ENCODE measurements at regions not wholly inside any gene's neighbourhood (a gene's known extent, or its start where the extent isn't known, plus 50 kb on each side); places are given as distances from the start of the nearest gene placed in this dataset.

DNA sequence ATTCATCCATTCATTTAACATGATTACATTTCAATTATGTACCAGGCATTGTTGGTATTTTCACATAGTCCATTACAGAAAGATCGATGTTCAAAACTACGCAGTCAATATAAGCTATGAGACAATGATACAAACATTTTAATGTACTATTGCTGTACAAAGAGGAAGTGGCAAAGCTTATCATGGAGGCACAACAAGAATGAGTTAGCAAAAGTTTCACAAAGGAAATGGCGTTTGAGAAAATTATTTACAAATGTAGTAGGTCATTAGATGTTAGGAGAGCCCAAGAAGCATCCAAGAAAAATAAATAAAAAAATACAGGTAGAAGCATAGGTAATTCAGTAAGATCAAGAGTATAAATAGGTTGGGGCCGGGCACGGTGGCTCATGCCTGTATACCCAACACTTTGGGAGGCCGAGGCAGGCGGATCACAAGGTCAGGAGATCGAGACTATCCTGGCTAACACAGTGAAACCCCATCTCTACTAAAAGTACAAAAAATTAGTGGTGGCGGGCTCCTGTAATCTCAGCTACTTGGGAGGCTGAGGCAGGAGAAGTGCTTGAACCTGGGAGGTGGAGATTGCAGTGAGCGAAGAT is 1730.8 kb upstream of the CELF4 start:
- POLR2A ChIA-PET (ENCODE audit: partially characterized antibody): no interaction called here
- Mint-ChIP-seq H3K4me1 (no peaks in the 10 kb centered on the region), H3K27me3 (no peaks in the 10 kb centered on the region), H3K36me3 (no peaks in the 10 kb centered on the region), H3K4me3 (no peak overlapping the region), H3K9me3 (peaks cover 0 to 5% (median 2%) of the 10 kb centered on the region in 8 donors), H3K27ac (no peak overlapping the region)
- CTCF ChIA-PET (ENCODE audit: partially characterized antibody): no interaction called here
- Histone ChIP-seq H3K27me3 (ENCODE audit: insufficient read depth, low read length) (no peaks in the 10 kb centered on the region), H3K4me1 (ENCODE audit: insufficient read depth, low read length) (no peaks in the 10 kb centered on the region), H3K27ac (ENCODE audit: low read depth, low read length) (no peak overlapping the region), H3K9me3 (ENCODE audit: control insufficient read depth in 1 of 2, low read length in 2 of 2) (no peaks in the 10 kb centered on the region), H3K4me3 (ENCODE audit: low read length in 2 of 2) (no peak overlapping the region), H3K36me3 (ENCODE audit: insufficient read depth, low read length) (no peaks in the 10 kb centered on the region)
- intact Hi-C loops (cut with micrococcal nuclease): no loop called here
- DNase-seq: no peak

DNA sequence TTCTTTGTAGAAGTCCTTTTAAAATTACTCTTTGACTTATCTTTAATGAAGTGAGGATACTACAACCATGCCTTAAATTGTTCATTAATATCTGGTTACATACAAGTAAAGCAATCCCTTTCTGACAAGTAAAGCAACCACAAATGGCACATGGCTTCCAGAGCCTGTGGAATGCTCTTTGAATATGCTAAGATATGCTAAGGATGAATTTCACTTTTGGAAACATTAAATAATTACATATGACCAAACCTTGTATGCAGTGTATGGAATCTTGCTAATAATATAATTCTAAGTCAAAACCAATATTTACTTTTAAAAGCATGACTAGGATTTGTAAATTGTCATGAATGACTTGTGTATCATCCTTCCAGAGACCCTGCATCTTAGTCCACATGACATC is 1711.2 kb upstream of the CELF4 start:
- POLR2A ChIA-PET (ENCODE audit: partially characterized antibody): no interaction called here
- Histone ChIP-seq H3K27ac (ENCODE audit: low read depth, low read length) (no peak overlapping the region), H3K27me3 (ENCODE audit: insufficient read depth, low read length) (no peaks in the 10 kb centered on the region), H3K4me1 (ENCODE audit: insufficient read depth, low read length) (no peaks in the 10 kb centered on the region), H3K36me3 (ENCODE audit: insufficient read depth, low read length) (no peaks in the 10 kb centered on the region), H3K9me3 (ENCODE audit: control insufficient read depth in 1 of 2, low read length in 2 of 2) (no peaks in the 10 kb centered on the region), H3K4me3 (ENCODE audit: low read length in 2 of 2) (no peak overlapping the region)
- Mint-ChIP-seq H3K27ac (no peak overlapping the region), H3K4me3 (no peak overlapping the region), H3K9me3 (peaks cover 0 to 11% (median 6%) of the 10 kb centered on the region in 8 donors), H3K4me1 (no peaks in the 10 kb centered on the region), H3K27me3 (no peaks in the 10 kb centered on the region), H3K36me3 (no peaks in the 10 kb centered on the region)
- CTCF ChIA-PET (ENCODE audit: partially characterized antibody): no interaction called here
- intact Hi-C loops (cut with micrococcal nuclease): no loop called here
- DNase-seq: no peak

DNA sequence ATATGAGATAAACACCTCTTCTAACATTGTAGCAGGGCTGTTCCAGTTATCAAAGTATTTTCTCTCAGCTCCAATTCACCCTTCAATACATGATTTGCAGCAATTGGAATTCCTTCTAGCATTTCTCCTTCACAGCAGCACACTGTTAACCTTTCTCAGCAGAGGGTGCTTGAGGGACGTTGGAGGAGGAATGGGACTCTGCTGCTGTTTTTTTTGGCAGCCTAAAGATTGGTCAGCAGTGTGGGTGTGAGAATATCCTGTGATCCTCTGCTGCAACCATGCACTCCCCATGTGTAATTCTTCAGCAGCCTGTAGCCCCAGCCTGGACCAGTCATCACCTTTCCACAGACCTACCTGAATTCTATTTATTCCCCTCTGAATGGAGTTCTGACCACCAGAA is 1708.9 kb upstream of the CELF4 start:
- no peaks in the 10 kb centered on the region for H3K9me3 ChIP-seq (ENCODE audit: control insufficient read depth in 1 of 2, low read length in 2 of 2)
- POLR2A ChIA-PET (ENCODE audit: partially characterized antibody): no interaction called here
- DNase-seq: no peak
- no peaks in the 10 kb centered on the region for H3K4me1 ChIP-seq (ENCODE audit: insufficient read depth, low read length)
- no peaks in the 10 kb centered on the region for H3K4me1 Mint-ChIP-seq
- H3K36me3 ChIP-seq (ENCODE audit: insufficient read depth, low read length): no peaks in the 10 kb centered on the region
- no peak overlapping the region for H3K4me3 ChIP-seq (ENCODE audit: low read length in 2 of 2)
- no peaks in the 10 kb centered on the region for H3K27me3 Mint-ChIP-seq
- no peaks in the 10 kb centered on the region for H3K36me3 Mint-ChIP-seq
- H3K27ac ChIP-seq (ENCODE audit: low read depth, low read length): no peak overlapping the region
- H3K27me3 ChIP-seq (ENCODE audit: insufficient read depth, low read length): no peaks in the 10 kb centered on the region
- no peak overlapping the region for H3K4me3 Mint-ChIP-seq
- CTCF ChIA-PET (ENCODE audit: partially characterized antibody): no interaction called here
- H3K9me3 Mint-ChIP-seq: peaks cover 0 to 14% (median 4%) of the 10 kb centered on the region in 8 donors
- intact Hi-C loops (cut with micrococcal nuclease): no loop called here
- H3K27ac Mint-ChIP-seq: no peak overlapping the region

DNA sequence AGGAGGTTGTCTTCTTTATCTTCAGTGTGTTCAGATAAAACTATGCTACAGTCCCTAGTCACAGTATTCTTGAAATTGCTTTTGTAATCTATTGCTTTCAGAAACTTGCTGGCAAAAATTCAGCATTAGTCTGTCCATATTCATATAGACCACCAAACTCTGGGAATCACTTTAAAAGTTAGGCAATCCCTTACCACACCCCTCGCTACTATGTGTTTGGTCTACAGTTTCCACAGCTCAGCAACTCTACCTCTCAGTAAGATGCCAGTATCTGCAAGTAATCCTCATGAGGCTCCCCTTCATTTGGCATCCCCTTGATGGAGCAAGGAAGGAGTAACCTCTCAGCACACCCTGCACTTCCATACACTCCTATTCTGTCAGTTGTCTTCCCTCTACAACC is 1706.6 kb upstream of the CELF4 start:
- peaks cover 0 to 14% (median 2%) of the 10 kb centered on the region in 8 donors for H3K9me3 Mint-ChIP-seq
- Histone ChIP-seq H3K27me3 (ENCODE audit: insufficient read depth, low read length) (no peaks in the 10 kb centered on the region), H3K27ac (ENCODE audit: low read depth, low read length) (no peak overlapping the region), H3K4me1 (ENCODE audit: insufficient read depth, low read length) (no peaks in the 10 kb centered on the region), H3K9me3 (ENCODE audit: control insufficient read depth in 1 of 2, low read length in 2 of 2) (no peaks in the 10 kb centered on the region), H3K4me3 (ENCODE audit: low read length in 2 of 2) (no peak overlapping the region), H3K36me3 (ENCODE audit: insufficient read depth, low read length) (no peaks in the 10 kb centered on the region)
- no peaks in the 10 kb centered on the region for H3K36me3 Mint-ChIP-seq
- no peak for DNase-seq
- H3K4me3 Mint-ChIP-seq: no peak overlapping the region
- ChIA-PET CTCF (ENCODE audit: partially characterized antibody) (no interaction called here), POLR2A (ENCODE audit: partially characterized antibody) (no interaction called here)
- no peaks in the 10 kb centered on the region for H3K4me1 Mint-ChIP-seq
- no peaks in the 10 kb centered on the region for H3K27me3 Mint-ChIP-seq
- intact Hi-C loops (cut with micrococcal nuclease): no loop called here
- H3K27ac Mint-ChIP-seq: no peak overlapping the region

DNA sequence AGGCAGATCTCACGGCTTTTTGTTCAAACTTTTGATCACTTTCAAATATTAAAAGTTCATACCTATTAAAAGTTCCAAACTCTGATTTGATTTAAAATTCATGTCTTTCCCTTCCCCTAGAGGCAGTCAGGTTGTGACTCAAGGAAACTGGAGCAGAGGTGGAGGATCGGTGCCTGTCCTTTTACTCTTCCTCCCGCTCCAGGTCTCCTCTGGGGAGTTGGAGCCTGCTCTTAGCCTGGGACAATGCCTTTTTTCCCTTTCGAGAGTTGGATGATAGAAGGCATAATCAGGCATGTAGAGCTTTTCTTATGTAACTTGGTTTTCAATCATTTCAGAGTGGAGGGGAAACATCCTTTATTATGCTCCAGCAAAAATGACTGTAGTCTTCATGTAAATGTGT is 1706.1 kb upstream of the CELF4 start:
- peaks cover 0 to 14% (median 2%) of the 10 kb centered on the region in 8 donors for H3K9me3 Mint-ChIP-seq
- DNase-seq: no peak
- H3K36me3 Mint-ChIP-seq: no peaks in the 10 kb centered on the region
- Histone ChIP-seq H3K36me3 (ENCODE audit: insufficient read depth, low read length) (no peaks in the 10 kb centered on the region), H3K9me3 (ENCODE audit: control insufficient read depth in 1 of 2, low read length in 2 of 2) (no peaks in the 10 kb centered on the region), H3K27ac (ENCODE audit: low read depth, low read length) (no peak overlapping the region), H3K27me3 (ENCODE audit: insufficient read depth, low read length) (no peaks in the 10 kb centered on the region), H3K4me3 (ENCODE audit: low read length in 2 of 2) (no peak overlapping the region), H3K4me1 (ENCODE audit: insufficient read depth, low read length) (no peaks in the 10 kb centered on the region)
- ChIA-PET CTCF (ENCODE audit: partially characterized antibody) (no interaction called here), POLR2A (ENCODE audit: partially characterized antibody) (no interaction called here)
- no peak overlapping the region for H3K27ac Mint-ChIP-seq
- H3K4me3 Mint-ChIP-seq: no peak overlapping the region
- H3K27me3 Mint-ChIP-seq: no peaks in the 10 kb centered on the region
- no peaks in the 10 kb centered on the region for H3K4me1 Mint-ChIP-seq
- intact Hi-C loops (cut with micrococcal nuclease): no loop called here

DNA sequence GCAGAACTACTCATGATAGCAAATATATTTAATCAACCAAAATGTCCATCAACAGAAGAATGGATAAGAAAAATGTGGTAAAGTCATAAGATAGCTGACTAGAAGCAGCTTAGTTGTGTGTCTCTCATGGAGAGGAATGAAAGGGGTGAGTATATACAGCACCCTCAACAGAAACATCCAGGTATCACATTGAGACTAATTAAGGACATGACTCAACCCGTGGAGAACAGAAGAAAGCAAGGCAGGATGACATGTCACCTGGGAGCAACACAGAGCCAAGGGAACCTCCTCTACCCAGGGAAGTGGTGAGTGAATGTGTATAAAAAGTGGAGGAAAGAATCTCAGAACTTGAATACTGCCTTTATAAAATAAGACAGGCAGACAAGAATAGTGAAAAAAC is 1695.0 kb upstream of the CELF4 start:
- Histone ChIP-seq H3K36me3 (ENCODE audit: insufficient read depth, low read length) (no peaks in the 10 kb centered on the region), H3K27me3 (ENCODE audit: insufficient read depth, low read length) (no peaks in the 10 kb centered on the region), H3K4me1 (ENCODE audit: insufficient read depth, low read length) (no peaks in the 10 kb centered on the region), H3K27ac (ENCODE audit: low read depth, low read length) (no peak overlapping the region), H3K4me3 (ENCODE audit: low read length in 2 of 2) (no peak overlapping the region), H3K9me3 (ENCODE audit: control insufficient read depth in 1 of 2, low read length in 2 of 2) (no peaks in the 10 kb centered on the region)
- H3K9me3 Mint-ChIP-seq: peaks cover 3 to 11% (median 9%) of the 10 kb centered on the region in 8 donors
- H3K27me3 Mint-ChIP-seq: no peaks in the 10 kb centered on the region
- intact Hi-C loops (cut with micrococcal nuclease): no loop called here
- POLR2A ChIA-PET (ENCODE audit: partially characterized antibody): no interaction called here
- no peaks in the 10 kb centered on the region for H3K36me3 Mint-ChIP-seq
- CTCF ChIA-PET (ENCODE audit: partially characterized antibody): no interaction called here
- H3K27ac Mint-ChIP-seq: no peak overlapping the region
- no peak for DNase-seq
- H3K4me3 Mint-ChIP-seq: no peak overlapping the region
- no peaks in the 10 kb centered on the region for H3K4me1 Mint-ChIP-seq

DNA sequence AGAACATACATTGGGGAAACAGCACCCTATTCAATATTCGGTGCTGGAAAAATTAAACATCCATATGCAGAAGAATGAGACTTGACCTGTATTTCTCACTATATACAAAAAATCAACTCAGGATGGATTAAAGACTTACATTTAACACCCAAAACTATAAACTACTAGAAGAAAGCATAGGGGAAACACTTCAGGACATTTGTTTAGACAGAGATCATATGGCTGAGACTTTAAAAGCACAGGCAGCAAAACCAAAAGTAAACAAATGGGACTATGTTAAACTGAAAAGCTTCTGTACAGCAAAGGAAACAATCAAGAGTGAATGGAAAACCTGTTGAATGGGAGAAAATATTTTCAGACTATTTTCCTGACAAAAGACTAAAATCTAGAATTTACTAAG is 1694.1 kb upstream of the CELF4 start:
- ChIA-PET POLR2A (ENCODE audit: partially characterized antibody) (no interaction called here), CTCF (ENCODE audit: partially characterized antibody) (no interaction called here)
- Mint-ChIP-seq H3K9me3 (peaks cover 3 to 10% (median 9%) of the 10 kb centered on the region in 8 donors), H3K27ac (no peak overlapping the region), H3K4me3 (no peak overlapping the region), H3K4me1 (no peaks in the 10 kb centered on the region), H3K27me3 (no peaks in the 10 kb centered on the region), H3K36me3 (no peaks in the 10 kb centered on the region)
- H3K4me3 ChIP-seq (ENCODE audit: low read length in 2 of 2): no peak overlapping the region
- H3K27ac ChIP-seq (ENCODE audit: low read depth, low read length): no peak overlapping the region
- no peaks in the 10 kb centered on the region for H3K36me3 ChIP-seq (ENCODE audit: insufficient read depth, low read length)
- no peak for DNase-seq
- intact Hi-C loops (cut with micrococcal nuclease): no loop called here
- H3K4me1 ChIP-seq (ENCODE audit: insufficient read depth, low read length): no peaks in the 10 kb centered on the region
- H3K9me3 ChIP-seq (ENCODE audit: control insufficient read depth in 1 of 2, low read length in 2 of 2): no peaks in the 10 kb centered on the region
- H3K27me3 ChIP-seq (ENCODE audit: insufficient read depth, low read length): no peaks in the 10 kb centered on the region

DNA sequence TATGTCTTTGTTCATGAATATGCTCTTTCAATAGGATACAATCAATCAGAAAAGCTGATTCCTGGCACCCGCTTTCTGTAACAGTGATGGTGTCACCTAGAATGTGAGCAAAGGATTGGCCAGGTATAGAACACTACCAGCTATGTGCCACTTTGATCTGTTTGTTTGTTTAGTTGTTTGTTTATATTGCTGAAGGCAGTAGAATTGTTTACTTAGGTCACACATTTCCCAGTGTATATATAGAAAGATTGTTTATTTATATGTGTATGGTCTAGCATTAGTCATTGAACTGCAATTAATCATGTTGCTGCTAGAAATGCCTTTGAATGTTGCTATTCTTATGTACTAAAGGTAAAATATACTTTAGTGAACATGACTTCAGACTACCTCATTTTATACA is 1678.6 kb upstream of the CELF4 start:
- no peaks in the 10 kb centered on the region for H3K9me3 ChIP-seq (ENCODE audit: control insufficient read depth in 1 of 2, low read length in 2 of 2)
- no peaks in the 10 kb centered on the region for H3K27me3 Mint-ChIP-seq
- no peaks in the 10 kb centered on the region for H3K4me1 Mint-ChIP-seq
- H3K4me3 ChIP-seq (ENCODE audit: low read length in 2 of 2): no peak overlapping the region
- no peaks in the 10 kb centered on the region for H3K4me1 ChIP-seq (ENCODE audit: insufficient read depth, low read length)
- POLR2A ChIA-PET (ENCODE audit: partially characterized antibody): no interaction called here
- no peaks in the 10 kb centered on the region for H3K36me3 Mint-ChIP-seq
- intact Hi-C loops (cut with micrococcal nuclease): no loop called here
- H3K27ac ChIP-seq (ENCODE audit: low read depth, low read length): no peak overlapping the region
- CTCF ChIA-PET (ENCODE audit: partially characterized antibody): no interaction called here
- peaks cover 0 to 7% (median 2%) of the 10 kb centered on the region in 8 donors for H3K9me3 Mint-ChIP-seq
- no peak for DNase-seq
- H3K27ac Mint-ChIP-seq: no peak overlapping the region
- no peak overlapping the region for H3K4me3 Mint-ChIP-seq
- no peaks in the 10 kb centered on the region for H3K27me3 ChIP-seq (ENCODE audit: insufficient read depth, low read length)
- H3K36me3 ChIP-seq (ENCODE audit: insufficient read depth, low read length): no peaks in the 10 kb centered on the region

Measured in CD4-positive, alpha-beta memory T cell (primary cell).